Astrocyte of the hippocampus (primary cell): ENCODE measurements at regions not wholly inside any gene's neighbourhood (a gene's known extent, or its start where the extent isn't known, plus 50 kb on each side); places are given as distances from the start of the nearest gene placed in this dataset.
A peak's percentile ranks its signal among the peaks of the same experiment; 100 is the strongest.

ENCODE experiments used
- DNase-seq: peaks from one replicate; pipeline ENCODE4 v3.0.0; 2011; ENCODE audit warnings: low read depth, low spot score

DNA sequence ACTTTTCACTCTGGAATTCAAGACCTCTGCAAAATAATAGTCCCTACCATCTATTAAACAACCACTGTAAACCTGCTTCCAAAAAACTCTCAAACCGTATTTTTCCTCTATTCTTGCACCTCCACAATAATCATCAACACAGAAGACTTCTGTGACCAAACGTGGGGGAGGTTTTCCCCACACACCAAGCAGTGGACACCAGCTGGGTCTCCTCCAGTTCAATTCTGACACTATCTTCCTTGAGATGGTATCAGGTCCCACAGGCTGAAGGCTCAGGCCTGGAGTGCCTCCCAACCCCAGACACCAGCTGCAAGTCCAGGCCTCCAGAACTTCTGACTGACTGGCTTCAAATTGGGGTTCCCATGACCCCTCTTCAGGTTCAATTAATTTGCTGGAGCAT, 89.6 kb upstream of the RAP2B start:
- DNase-seq, result no peak

DNA sequence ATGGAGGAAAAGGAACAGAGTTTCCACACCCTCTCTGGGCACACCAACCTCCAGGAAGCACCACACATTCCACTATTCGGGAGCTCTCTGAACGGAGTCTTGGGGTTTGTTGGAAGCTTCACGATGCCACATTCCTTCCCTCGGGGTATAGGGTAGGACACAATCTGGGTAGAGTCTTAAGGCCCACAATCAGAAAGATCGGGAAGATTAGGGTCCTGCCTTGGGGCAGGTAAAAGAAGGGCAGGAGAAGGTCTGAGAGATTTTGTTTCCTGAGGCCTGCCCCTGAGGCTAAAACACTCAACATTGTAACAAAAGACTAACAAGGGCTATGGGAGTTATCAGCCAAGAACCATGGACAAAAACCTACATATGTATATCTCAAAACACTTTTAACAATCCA, 89.2 kb upstream of the RAP2B start:
- DNase-seq, result no peak

DNA sequence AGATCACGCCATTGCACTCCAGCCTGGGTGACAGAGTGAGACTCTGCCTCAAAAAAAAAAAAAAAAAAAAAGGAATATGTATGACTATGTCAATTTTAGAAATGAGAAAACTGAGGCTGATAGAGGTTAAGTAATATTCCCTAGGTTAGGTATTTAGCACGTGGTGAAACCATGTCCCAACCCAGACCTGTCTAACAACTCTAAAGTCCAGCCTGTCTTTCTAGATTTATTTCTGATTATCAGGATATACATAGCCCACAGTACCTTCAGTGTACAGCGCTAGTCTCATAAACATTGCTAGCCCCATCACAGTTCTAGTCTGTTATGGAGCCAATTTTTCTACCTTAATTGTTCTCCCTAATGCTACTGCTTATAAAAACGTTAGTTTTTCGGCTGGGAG, 88.4 kb upstream of the RAP2B start:
- no peak for DNase-seq

DNA sequence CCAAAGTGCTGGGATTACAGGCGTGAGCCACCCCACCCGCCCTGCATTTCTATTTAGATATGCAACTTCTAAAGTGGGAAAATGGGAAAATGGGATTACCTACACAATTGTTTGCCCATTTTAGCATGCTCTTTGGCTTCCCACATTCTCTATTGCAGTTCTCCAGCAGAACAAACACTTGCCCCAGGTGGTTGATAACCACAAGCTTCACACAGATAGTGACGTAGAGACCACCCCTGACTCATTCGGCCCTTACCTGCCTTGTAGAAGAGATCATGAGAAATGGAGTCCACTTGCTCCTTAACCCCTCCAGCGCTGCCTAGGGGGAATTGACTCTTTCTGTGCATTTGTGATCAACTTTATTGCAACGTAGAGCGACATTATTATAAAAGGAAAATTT, 83.2 kb upstream of the RAP2B start:
- DNase-seq, result no peak

DNA sequence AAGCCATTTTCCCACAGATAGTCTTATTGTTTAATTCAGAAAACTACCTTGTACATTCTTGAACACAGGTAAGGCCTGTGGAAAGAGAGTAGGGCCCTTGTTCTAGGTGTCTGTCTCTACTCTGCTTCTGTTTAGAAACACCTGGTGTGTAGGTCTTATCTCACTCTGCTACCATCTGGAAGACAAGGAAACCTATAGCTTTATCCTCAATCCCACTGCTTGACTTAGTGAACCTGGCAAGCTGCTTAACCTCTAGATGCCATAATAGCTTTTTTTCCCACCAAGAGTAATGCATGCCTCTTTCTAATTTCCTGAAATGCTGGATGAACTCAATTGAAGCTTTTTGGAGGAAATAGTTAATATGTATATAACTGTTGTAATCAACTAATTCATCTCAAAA, 82.6 kb upstream of the RAP2B start:
- DNase-seq, result no peak

DNA sequence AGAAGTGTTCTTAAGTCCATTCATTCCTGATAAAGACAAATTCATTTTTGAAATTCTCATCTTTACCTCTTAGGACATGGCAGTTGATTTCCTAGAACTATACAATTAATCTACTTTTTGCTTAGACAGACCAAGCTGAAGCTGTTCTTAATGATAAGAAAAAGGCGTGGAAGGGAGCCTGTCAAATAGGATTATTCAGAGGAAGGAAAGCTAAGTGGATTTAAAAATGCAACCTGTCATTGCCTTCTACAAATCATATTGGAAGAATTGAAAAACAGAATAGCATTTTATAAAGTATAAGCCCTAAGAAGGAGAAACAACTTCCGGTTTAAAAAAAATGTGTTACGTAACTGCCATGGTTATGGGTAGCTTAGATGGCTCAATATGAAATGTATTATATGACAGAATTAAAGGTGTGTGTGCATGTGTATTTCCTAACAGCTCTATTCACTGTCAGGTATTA, 81.2 kb upstream of the RAP2B start:
- DNase-seq, result no peak

DNA sequence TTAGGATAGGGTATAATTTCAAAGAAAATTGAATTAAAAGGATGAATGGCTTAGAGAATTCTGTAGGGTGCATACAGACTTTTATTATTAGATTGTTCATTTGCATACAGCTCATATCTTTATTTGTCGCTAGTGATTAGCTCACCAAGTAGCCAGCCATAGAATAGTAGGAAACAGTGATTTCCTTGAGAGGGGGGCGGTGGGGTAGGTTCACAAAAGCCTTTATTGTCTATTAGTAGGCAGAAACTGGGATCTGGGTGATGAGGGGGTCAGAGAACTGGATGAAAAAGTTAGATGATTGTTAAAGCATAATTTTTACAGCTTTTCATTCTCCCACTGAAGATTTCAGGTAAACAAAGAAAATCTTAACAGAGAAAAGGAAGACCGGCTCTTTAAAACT, 77.6 kb upstream of the RAP2B start:
- DNase-seq, result no peak

DNA sequence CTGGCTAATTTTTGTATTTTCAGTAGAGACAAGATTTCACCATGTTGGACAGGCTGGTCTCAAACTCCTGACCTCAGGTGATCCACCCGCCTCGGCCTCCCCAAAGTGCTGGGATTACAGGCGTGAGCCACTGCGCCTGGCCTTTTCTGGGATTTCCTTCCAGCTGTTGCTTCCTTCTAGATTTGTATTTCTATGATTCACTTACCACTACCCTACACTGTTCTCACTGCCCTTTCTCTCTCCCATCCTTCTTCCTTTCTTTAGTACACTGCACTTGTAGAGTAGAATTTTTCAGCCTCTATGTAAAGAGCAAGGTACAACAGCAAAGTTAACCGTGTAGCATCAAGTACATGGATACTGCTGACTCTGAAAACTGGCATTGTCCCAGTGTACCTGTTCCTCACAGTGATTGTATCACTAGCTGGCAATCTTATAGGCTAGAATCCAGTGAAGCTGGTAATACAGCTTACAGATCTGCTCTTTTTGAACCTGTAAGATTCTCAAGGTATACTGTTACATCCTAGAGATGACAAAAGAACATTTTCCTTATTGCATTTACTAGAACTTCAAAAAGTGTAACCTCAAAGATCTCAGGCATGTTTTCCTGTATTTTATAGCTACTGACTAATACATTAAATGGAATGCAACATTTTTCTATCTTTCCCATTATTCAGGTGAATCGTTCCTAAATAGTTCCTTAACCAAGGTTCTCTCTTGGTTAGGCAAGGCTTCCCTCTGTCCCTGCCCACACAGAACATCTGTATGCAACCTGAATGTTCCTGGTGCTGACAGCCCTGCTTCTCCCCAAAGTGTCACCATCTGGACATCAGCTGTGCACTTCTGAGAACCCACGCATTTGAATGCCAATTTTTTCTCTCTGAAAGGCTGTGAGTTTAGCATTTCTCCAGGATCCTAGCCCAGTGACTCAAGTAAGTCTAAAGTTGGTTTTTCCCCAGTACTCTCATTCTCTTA, 74.1 kb upstream of the RAP2B start:
- peak; percentile 25 for DNase-seq

DNA sequence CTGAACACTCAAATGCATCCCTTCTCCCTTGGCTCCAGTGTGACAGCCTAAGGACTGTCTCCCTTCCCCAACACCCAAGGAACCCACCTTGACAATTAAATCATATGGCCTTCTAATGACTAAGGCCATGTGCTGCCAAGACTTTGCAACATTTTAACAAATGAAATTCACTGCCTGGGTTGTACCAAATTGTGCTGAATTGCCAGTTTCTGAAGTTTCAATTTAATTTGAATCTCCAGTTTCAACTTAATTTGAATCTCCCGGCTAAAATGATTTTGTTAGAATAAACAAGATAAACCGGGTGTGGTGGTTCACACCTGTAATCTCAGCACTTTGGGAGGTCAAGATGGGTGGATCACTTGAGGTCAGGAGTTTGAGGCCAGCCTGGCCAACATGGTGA, 72.4 kb upstream of the RAP2B start:
- no peak for DNase-seq

DNA sequence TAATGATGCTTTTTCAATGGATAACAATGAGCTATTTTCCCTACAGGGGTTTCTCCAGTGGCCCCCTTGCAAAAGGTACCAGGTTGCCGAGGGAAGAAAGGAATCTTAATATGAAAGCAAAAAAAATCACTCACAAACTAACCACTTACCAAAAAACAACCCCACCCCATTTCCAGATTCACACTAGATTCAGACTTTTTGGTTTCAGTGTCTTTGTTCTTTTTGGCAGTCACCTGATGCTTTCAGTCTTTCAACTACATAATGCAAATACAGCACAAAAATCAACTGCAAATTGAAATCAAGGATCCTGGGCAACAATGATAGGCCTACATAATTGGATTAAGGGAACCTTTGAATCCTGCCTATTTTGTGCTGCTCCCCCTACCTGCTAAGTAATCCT, 71.1 kb upstream of the RAP2B start:
- no peak for DNase-seq

DNA sequence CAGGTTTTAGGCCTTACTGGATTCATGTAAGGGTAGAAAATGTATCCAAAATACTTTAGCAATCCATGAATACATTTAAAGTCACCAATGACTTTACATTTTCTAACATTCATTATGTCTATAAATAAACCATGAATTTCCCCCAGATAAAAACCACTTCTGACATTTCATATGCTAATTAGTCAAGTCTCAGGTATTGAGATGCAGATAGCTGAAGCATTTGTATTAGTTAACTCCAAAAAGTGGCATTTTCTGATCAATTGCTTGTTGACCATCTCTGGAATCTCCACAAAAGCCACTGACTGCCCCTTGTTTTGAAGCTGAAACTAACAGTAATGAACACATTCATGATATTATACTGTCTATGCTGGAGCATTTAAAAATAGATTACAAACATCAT, 68.4 kb upstream of the RAP2B start:
- no peak for DNase-seq

DNA sequence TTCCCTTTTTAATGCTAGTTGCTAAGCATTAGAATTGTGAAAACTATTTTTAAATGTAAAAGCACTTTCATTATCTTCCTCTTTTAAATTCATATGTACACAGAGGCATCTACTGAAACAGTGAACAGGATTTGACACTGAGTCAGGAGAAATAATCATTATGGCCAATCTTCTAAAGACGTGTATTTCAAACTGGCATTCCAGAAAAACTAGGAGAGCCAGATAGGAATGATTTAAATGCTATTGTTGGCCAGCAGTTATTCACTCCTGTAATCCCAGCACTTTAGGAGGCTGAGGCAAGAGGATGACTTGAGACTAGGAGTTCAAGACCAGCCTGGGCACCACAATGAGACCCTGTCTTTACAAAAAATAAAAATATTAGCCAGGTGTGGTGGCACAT, 67.6 kb upstream of the RAP2B start:
- DNase-seq, result no peak

DNA sequence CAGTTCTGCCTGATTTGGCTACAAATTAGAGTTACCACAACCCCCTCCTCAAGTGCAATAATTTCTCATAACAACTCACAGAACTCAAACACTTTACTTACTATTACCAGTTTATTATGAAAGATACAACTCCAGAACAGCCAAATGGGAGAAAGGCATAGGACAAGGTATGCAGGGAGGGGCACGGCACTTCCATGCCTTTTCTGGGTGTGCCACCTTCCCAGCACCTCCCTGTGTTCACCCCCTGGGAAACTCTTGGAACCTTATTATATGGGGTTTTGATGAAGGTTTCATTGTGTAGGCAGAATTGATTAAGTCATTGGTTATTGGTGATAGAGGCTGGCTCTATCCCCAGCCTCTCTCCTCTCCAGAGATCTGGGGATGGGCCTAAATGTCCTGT, 66.6 kb upstream of the RAP2B start:
- DNase-seq, result no peak

DNA sequence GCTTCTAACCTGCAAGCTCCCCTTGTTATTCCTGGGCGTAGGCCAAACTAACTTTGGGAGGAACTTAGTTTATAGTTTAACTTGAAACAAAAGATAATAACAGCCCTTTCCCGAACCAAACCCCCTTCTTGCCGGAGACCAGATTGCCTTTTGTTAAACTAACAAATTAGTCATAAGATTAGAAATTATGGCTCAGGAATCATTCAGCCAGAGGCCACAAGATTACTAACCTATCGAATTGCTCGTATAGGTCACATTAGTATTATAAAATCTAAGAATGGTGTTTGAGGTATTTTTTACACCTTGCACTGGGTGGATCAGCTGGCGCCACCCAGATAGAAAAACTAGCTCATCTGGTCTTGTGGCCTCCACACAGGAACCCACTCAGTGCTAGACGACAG, 65.3 kb upstream of the RAP2B start:
- DNase-seq, result no peak

DNA sequence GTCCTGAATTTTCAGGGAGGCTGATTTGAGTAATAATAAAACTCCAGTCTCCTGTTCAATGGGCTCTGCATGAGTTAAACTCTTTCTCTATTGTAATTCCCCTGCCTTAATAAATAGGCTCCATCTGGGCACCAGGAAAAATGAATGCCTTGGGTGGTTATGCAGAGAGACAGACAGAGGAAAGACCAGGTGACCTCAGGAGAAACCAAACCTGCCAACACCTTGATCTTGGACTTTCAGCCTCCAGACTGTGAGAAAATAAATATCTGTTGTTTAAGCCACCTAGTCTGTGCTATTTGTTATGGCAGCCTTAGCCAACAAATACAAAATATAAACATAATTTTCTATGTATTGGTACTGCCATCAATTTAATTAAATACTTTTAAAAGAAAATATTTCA, 64.8 kb upstream of the RAP2B start:
- no peak for DNase-seq

DNA sequence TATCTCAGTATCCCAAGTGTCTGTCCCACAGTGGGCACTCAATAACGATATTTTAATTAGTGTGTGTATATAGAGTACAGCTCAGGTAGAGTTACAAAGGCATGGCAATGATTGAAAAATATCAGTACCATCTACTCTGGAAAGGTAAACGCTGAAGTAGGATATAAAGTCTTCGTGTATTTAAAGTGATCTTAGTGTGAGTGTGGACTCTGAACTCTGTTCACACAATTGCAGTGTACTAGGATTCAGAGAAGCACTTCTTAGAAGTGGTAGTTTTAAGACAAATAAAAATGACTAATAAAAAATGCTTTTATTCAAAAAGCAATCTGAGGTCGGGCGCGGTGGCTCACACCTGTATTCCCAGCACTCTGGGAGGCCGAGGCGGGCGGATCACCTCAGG, 62.9 kb upstream of the RAP2B start:
- DNase-seq, result no peak

DNA sequence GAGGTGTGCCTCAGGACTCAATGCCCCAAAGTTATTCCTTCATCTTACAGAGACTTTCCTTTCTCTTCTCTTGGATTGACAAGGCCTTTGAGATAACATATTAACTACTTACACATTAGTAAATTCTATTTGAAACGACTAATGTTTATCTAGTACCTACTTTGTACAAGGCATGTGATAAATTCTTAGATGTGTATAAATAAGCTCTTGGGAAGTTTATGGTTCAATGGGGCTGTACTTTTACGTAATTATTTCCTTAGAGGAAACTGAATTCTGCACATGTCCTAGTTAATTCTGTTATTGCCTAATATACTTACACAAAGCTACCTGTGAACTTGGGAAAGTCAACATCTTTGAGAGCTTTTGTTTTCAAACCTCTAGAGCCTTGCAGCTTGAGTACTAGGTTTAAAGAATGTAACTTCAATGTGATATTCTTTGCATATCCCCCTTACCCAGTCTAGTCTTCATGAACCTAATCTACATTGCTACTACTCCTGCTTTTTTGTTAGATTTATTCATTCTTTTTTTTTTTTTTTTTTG, 58.5 kb upstream of the RAP2B start:
- no peak for DNase-seq

DNA sequence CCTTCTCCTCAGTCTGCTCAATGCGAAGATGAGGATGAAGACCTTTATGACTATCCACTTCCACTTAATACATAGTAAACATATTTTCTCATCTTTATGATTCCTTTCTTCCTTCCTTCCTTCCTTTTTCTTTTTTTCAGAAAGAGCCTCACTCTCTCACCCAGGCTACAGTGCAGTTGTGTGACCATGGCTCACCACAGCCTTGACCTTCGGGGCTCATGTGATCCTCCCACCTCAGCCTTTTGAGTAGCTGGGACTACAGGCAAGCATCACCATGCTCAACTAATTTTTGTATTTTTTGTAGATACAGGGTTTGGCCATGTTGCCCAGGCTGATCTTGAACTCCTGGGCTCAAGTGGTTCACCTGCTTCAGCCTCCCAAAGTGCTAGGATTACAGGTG, 52.0 kb upstream of the RAP2B start:
- no peak for DNase-seq

DNA sequence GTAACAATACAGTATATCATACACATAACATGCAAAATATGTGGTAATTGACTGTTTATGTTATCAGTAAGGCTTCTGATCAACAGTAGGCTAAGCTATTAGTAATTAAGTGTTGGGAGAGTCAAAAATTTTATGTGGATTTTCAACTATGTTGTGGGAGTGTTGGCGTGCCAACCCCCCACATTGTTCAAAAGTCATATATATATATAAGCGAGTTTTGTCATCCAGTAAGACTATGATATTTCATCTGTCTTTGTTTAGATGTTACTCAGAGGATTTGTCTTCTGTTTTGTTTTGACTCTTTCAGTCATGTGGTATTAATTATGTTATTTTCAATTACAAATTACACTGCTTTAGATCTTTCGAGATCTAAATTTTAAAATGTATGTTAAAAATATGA, 51.0 kb upstream of the RAP2B start:
- DNase-seq, result no peak
